ENCODE measurements at regions not wholly inside any gene's neighbourhood (a gene's known extent, or its start where the extent isn't known, plus 50 kb on each side); places are given as distances from the start of the nearest gene placed in this dataset.

GRCh38 chr11:15617126-15617525 is 502.4 kb downstream of the INSC start:
- no peak for TF ChIP-seq CTCF (IDR thresholded peaks at IDR 0.05)
- no peak for TF ChIP-seq POLR2AphosphoS5 (IDR thresholded peaks at IDR 0.05)
- no peak for TF ChIP-seq POLR2A (IDR thresholded peaks at IDR 0.05)
- no peak for TF ChIP-seq EP300 (IDR thresholded peaks at IDR 0.05)
